ENCODE measurements at regions not wholly inside any gene's neighbourhood (a gene's known extent, or its start where the extent isn't known, plus 50 kb on each side); places are given as distances from the start of the nearest gene placed in this dataset.

DNA sequence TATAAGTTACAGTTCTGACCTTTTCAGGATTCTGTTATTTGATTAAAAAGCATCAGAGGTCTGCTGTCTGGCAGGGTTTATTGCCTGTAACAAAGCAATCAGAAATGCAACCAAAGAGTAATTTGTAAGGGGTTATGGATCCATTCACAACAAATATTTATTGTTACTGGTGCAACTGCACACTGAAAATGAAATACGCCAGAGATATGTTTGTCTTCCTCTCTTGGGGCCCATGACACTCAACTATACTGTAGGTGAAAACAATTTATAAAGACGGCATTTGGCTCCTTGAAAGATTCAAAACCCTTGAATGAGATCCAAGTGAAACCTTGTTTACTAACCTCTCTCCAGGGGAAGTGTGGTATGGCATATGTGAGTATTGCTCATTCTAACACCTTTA, 452.2 kb downstream of the MBD2 start:
- H3K27ac ChIP-seq (ENCODE audit: extremely low read depth, low read depth, low read length): no peak overlapping the region
- no peaks in the 10 kb centered on the region for H4K20me1 ChIP-seq (replicated peaks; ENCODE audit: control insufficient read depth, insufficient read depth, low read length)
- BruUV-seq (replicated peaks): no TSS peak
- POLR2A ChIA-PET: no interaction called here
- no peak for ATAC-seq
- no peak overlapping the region for H3K4me2 ChIP-seq (ENCODE audit: insufficient read depth, low read length)
- H3K79me2 ChIP-seq (ENCODE audit: control insufficient read depth, insufficient read depth, low read length): no peaks in the 10 kb centered on the region
- H3K9ac ChIP-seq (ENCODE audit: insufficient read depth in 1 of 2, low read depth in 2 of 2, low read length in 2 of 2): no peak overlapping the region
- H3K4me1 ChIP-seq (replicated peaks in 1 of 2; ENCODE audit: control insufficient read depth in 2 of 2, insufficient read depth in 2 of 2, low read length in 2 of 2): no peaks in the 10 kb centered on the region
- intact Hi-C loops (cut with micrococcal nuclease) (no loop called here), in situ Hi-C loops (cut with MboI) (no loop called here)
- no peaks in the 10 kb centered on the region for H3K36me3 ChIP-seq (ENCODE audit: control insufficient read depth, insufficient read depth, low read length)
- H3K9me1 ChIP-seq (ENCODE audit: control insufficient read depth, insufficient read depth, low read length): no peaks in the 10 kb centered on the region
- H2AFZ ChIP-seq (ENCODE audit: low read depth, low read length): no peak overlapping the region
- DNase-seq (ENCODE audit: extremely low read depth in 1 of 4, low spot score in 3 of 4): no peak
- FAIRE-seq: no peak
- TF ChIP-seq STAT5B (CRISPR knock-in tag; IDR thresholded peaks at IDR 0.05) (no peak), ZNF384 (IDR thresholded peaks at IDR 0.05; ENCODE audit: low read depth, low read length) (no peak), ZNF696 (CRISPR knock-in tag; conservative IDR thresholded peaks at IDR 0.05) (no peak), ZNF24 (IDR thresholded peaks at IDR 0.05) (no peak), U2AF1 (optimal IDR thresholded peaks at IDR 0.05; ENCODE audit: low read depth, low read length) (no peak), LEF1 (IDR thresholded peaks at IDR 0.05) (no peak)
- TF ChIP-seq, protein P1, sequence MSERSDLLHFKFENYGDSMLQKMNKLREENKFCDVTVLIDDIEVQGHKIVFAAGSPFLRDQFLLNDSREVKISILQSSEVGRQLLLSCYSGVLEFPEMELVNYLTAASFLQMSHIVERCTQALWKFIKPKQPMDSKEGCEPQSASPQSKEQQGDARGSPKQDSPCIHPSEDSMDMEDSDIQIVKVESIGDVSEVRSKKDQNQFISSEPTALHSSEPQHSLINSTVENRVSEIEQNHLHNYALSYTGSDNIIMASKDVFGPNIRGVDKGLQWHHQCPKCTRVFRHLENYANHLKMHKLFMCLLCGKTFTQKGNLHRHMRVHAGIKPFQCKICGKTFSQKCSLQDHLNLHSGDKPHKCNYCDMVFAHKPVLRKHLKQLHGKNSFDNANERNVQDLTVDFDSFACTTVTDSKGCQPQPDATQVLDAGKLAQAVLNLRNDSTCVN (CRISPR knock-in tag; IDR thresholded peaks at IDR 0.05): no peak
- TF ChIP-seq, protein P2, sequence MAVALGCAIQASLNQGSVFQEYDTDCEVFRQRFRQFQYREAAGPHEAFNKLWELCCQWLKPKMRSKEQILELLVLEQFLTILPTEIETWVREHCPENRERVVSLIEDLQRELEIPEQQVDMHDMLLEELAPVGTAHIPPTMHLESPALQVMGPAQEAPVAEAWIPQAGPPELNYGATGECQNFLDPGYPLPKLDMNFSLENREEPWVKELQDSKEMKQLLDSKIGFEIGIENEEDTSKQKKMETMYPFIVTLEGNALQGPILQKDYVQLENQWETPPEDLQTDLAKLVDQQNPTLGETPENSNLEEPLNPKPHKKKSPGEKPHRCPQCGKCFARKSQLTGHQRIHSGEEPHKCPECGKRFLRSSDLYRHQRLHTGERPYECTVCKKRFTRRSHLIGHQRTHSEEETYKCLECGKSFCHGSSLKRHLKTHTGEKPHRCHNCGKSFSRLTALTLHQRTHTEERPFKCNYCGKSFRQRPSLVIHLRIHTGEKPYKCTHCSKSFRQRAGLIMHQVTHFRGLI (CRISPR knock-in tag; IDR thresholded peaks at IDR 0.05): no peak
- TF ChIP-seq, protein P3, sequence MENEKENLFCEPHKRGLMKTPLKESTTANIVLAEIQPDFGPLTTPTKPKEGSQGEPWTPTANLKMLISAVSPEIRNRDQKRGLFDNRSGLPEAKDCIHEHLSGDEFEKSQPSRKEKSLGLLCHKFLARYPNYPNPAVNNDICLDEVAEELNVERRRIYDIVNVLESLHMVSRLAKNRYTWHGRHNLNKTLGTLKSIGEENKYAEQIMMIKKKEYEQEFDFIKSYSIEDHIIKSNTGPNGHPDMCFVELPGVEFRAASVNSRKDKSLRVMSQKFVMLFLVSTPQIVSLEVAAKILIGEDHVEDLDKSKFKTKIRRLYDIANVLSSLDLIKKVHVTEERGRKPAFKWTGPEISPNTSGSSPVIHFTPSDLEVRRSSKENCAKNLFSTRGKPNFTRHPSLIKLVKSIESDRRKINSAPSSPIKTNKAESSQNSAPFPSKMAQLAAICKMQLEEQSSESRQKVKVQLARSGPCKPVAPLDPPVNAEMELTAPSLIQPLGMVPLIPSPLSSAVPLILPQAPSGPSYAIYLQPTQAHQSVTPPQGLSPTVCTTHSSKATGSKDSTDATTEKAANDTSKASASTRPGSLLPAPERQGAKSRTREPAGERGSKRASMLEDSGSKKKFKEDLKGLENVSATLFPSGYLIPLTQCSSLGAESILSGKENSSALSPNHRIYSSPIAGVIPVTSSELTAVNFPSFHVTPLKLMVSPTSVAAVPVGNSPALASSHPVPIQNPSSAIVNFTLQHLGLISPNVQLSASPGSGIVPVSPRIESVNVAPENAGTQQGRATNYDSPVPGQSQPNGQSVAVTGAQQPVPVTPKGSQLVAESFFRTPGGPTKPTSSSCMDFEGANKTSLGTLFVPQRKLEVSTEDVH (IDR thresholded peaks at IDR 0.05; ENCODE audit: low read depth, partially characterized antibody): no peak
- TF ChIP-seq, protein P4, sequence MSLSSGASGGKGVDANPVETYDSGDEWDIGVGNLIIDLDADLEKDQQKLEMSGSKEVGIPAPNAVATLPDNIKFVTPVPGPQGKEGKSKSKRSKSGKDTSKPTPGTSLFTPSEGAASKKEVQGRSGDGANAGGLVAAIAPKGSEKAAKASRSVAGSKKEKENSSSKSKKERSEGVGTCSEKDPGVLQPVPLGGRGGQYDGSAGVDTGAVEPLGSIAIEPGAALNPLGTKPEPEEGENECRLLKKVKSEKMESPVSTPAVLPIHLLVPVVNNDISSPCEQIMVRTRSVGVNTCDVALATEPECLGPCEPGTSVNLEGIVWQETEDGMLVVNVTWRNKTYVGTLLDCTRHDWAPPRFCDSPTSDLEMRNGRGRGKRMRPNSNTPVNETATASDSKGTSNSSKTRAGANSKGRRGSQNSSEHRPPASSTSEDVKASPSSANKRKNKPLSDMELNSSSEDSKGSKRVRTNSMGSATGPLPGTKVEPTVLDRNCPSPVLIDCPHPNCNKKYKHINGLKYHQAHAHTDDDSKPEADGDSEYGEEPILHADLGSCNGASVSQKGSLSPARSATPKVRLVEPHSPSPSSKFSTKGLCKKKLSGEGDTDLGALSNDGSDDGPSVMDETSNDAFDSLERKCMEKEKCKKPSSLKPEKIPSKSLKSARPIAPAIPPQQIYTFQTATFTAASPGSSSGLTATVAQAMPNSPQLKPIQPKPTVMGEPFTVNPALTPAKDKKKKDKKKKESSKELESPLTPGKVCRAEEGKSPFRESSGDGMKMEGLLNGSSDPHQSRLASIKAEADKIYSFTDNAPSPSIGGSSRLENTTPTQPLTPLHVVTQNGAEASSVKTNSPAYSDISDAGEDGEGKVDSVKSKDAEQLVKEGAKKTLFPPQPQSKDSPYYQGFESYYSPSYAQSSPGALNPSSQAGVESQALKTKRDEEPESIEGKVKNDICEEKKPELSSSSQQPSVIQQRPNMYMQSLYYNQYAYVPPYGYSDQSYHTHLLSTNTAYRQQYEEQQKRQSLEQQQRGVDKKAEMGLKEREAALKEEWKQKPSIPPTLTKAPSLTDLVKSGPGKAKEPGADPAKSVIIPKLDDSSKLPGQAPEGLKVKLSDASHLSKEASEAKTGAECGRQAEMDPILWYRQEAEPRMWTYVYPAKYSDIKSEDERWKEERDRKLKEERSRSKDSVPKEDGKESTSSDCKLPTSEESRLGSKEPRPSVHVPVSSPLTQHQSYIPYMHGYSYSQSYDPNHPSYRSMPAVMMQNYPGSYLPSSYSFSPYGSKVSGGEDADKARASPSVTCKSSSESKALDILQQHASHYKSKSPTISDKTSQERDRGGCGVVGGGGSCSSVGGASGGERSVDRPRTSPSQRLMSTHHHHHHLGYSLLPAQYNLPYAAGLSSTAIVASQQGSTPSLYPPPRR (CRISPR knock-in tag; IDR thresholded peaks at IDR 0.05; ENCODE audit: borderline replicate concordance): no peak
- CTCF ChIA-PET (ENCODE audit: low intra/inter-chr PET ratio): no interaction called here
- no peak overlapping the region for H3K4me3 ChIP-seq
- no peaks in the 10 kb centered on the region for H3K27me3 ChIP-seq (ENCODE audit: control insufficient read depth in 2 of 2, insufficient read depth in 2 of 2, low read length in 2 of 2)
- WGBS (ENCODE audit: insufficient coverage, low coverage, missing lambda C conversion rate): 0% methylated on average over 2 of the region's 2 CpGs
- no peaks in the 10 kb centered on the region for H3K9me3 ChIP-seq (replicated peaks; ENCODE audit: control insufficient read depth, insufficient read depth, low read depth, low read length)

Measured in K562 (cell line).